GM19455 (cell line): ENCODE measurements at regions not wholly inside any gene's neighbourhood (a gene's known extent, or its start where the extent isn't known, plus 50 kb on each side); places are given as distances from the start of the nearest gene placed in this dataset.

Experiments
- ATAC-seq: cut with Tn5 transposase; IDR thresholded peaks from one replicate; pipeline ENCODE4 v1.9.1; 2021; ENCODE audit not compliant: unreplicated experiment

DNA sequence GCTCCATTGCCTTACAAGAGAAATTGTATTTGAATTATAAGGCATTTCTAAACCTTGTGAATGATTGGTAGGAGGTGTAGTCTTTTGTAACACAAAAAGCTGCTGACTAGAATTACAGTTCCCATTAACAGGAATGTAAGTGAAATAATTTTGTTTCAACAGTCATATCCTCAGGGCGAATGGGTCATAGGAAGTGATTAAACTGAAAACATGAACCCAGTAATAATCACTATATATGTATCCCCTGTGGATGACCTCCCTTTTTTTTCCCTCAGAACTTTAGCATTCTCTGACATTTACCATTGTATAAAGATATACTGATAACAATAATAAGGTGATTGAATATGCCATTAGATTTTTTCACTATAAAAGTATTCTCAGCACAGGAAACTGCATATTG lies 312.3 kb downstream of the ATP23 start:
- ATAC-seq = no peak

DNA sequence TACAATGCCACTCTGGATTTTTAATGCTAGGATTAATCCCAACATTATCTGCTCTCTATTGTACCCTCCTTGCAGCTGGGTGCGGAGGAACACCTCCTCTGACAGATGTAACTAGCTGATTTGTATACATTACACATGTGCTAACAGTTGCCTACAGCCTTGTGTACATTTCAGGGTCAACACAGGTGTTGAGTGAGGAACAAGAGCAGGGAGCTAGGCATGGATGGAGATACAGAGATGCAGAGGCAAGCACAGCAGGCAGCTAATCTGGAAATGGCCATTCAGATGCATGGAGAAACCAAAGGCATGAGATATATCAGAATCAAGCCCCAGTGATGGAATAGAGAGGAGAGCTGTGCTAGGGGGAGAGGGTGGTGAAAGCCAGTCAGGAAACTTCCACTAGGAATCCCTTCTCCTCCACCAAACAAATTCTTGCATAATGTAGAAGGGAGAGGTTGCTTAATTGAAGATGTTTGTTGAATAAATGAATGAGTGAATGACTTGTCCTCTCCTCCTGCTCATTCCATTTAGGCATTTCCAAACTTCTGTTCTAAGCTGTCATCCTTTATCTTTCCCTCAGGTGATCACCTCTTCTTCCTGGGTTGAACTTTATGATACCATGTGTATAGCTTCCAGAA lies 313.2 kb downstream of the ATP23 start:
- no peak for ATAC-seq

DNA sequence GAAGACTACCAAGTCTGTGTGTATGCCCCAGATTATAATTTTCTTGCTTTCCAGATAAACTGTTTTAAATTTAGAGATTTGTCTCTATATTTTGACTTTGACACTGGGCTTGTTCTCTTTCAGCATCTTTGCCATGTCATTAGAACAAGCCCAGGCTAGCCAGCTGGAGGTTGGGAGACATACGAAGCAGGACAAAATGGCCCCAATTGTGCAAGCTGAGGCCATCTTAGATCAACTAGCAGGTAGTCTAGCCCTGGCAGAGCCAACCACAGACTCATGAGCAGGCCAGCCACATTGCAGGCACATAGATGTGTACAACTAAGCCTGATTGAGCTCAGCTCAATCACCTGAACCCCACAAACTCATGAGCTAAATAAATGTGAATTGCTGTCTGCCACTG lies 321.4 kb downstream of the ATP23 start:
- ATAC-seq = no peak

DNA sequence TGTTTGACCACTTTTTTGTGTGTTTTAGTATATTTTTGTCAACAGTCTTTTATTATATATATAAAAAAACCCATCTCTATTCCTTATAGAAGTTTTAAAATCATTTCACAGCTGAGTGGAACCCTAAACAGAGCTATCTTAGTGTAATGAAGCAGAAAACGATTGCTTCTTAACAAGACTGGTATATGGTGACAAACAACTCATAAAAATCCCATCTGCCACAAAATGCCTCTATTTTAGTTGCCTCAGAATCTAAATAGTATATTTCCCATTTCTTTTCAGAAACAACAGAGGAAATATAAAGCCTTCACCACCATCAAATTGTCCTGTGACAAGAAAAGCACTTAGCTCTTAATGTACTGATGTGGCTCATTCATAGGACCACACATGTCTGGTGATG lies 322.4 kb downstream of the ATP23 start:
- ATAC-seq = no peak

DNA sequence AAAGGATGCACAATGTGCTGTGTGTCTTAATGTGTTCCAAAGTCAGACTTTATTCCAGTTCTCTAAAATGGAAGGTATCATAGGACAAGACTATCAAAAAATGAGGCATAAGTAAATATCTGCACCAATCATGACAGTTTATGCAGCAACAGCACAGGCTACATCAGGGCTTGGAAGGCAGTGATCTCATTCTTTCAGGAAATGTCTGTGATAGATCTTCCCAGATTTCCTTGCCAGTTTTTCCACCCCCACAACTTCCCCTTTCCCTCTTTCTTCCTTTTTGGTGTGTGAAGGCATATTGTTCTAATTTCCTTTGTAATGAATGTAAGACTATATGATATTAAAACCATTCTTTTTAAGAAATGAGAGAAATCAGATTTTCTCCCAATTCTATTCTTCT lies 326.7 kb downstream of the ATP23 start:
- ATAC-seq = no peak

- no peak for ATAC-seq
Observed at GRCh38 chr12:58269476-58269875, 328.1 kb downstream of the ATP23 start.

- no peak for ATAC-seq
Observed at GRCh38 chr12:58270966-58271705, 329.8 kb downstream of the ATP23 start.

GRCh38 chr12:58272461-58272860 lies 331.1 kb downstream of the ATP23 start:
- ATAC-seq = no peak

DNA sequence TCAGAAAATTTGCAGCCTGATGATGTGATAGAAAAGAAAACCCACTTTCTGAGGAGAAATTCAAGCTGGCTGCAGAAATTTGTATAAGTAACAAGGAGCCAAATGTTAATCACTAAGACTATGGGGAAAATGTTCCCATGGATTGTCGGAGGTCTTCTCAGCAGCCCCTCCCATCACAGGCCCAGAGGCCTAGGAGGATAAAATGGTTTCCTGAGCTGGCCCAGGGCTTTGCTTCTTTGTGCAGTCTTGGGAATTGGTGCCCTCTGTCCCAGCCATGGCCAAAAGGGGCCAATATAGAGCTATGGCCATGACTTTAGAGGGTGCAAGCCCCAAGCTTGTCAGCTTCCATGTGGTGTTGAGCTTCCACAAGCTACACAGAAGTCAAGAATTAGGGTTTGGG lies 335.9 kb downstream of the ATP23 start:
- no peak for ATAC-seq

- no peak for ATAC-seq
Observed at GRCh38 chr12:58283553-58283952, 342.2 kb downstream of the ATP23 start.

DNA sequence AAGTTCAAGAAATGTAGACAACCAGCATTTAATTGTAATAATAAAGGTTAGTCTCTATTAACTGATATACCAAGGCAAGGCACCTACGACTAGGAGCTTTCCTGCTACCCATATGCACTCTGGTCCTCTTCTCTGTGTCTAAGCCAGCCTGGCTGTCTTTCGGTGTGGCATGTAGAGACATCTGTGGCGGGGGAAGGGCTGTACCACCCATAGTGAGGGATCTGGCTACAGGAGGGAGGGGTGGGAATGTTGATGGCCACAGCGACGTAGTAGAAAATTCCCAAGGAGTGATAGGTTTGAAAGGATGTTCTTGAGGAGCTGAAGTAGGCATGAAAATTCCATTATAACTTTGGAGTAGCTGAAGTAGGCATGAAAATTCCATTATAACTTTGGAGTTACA lies 344.2 kb downstream of the ATP23 start:
- ATAC-seq = no peak

GRCh38 chr12:58286353-58286752 lies 345.0 kb downstream of the ATP23 start:
- ATAC-seq = no peak

GRCh38 chr12:58288190-58288589 lies 346.8 kb downstream of the ATP23 start:
- ATAC-seq = no peak

DNA sequence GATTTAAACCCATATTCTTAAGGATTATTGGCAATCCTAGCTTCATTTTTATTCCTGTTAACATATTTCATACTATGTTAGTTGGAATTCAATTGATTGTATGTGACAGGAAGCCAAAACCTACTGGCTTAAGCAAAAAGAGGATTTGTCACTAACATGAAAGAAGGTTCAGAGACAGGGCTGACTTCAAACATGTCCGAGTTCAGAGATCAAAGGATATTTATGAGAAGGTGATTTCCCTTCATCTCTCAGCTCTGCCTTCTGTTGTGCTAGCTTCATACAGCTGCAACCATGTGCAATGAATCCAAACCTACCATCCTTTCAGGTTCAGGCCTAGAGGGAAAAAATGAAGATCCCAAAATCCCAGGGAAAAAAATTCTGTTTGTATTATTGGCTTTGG lies 349.7 kb downstream of the ATP23 start:
- ATAC-seq = no peak

- no peak for ATAC-seq
Observed at GRCh38 chr12:58293308-58293982, 352.1 kb downstream of the ATP23 start.

DNA sequence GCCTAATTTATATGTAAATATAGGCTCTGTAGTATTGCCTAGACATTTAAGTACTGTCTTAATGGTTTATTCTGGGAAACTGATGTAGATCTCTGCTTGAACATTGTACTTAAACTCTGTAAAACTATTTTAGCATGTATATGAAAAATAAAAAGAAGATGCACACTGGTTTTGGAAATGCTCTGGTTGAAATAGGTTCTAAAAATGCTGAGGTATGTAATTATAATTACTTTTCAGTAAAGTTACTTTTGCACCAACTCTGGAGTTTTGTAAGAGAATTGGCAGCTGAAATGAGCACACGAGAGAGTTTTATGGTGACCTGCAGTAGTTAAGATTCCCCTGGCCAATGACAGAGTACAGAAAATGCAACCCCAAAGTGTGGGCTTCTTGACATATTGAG lies 353.9 kb downstream of the ATP23 start:
- ATAC-seq = no peak

- no peak for ATAC-seq
Observed at GRCh38 chr12:58296863-58297262, 355.5 kb downstream of the ATP23 start.

DNA sequence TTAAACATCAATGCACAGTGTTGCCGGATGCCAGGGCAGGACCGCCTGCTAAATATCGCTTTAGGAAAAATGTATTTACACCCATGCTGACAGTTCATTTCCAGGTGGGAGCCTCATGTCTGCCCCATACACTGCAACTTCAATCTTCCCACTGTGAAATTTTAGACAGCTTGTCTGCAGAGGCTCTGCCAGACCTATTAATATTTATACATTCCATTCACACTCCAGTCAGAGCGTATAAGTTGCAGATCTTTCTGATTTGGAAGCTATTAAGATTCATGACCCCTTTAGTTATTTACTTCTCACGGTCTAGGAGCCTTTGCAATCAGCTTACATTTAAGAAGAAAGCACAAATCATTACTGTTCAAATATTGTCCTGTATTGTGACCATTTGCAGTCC lies 357.4 kb downstream of the ATP23 start:
- no peak for ATAC-seq

DNA sequence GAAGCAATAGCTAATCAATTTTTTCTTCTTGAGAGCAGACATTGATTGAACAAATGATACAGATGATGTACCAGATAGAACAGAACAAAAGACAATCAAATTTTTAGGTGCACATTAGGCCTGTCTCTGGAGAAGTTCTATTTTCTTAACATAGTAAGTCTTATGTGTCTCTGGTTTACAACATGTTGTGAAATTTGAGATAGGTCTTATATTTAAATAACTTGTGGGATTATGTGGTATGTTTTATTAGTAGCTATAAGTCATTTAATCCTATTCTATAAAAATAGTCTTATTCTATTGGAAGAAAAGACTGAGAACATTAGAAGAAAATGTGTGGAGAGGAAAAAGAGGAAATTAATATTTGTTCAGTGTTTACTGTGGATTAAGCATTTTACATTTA lies 358.0 kb downstream of the ATP23 start:
- ATAC-seq = no peak

DNA sequence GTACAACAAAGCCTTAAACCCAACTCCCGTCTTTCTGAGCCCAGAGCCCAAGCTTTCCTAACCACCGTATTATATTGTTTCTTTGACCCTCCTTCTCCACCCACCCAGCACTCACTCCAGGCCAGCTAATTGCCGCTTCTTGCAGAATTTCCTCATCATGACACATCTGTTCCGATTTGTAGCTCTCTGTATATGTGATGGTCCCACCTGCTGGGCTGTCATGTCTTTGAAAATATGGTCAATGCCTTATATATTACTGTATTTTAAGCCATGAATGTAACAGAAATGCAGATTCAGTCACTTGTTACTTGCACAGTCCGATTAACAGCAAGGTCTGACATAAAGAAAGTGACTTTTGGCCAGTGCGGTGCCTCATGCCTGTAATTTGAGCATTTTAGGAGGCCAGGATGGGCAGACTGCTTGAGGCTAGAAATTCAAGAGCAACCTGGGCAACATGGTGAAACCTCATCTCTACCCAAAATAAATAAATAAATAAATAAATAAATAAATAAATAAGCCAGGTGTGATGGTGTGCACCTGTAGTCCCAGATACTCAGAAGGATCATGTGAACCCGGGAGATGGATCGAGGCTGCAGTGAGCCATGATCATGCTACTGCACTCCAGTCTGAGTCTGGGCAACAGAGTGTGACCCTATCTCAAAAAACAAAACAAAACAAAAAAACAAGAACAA lies 359.8 kb downstream of the ATP23 start:
- ATAC-seq = no peak

- ATAC-seq = no peak
Observed at GRCh38 chr12:58301730-58302122, 360.4 kb downstream of the ATP23 start.
